H9 (cell line): ENCODE measurements at regions not wholly inside any gene's neighbourhood (a gene's known extent, or its start where the extent isn't known, plus 50 kb on each side); places are given as distances from the start of the nearest gene placed in this dataset.

Source experiments
- DNase-seq: peaks from one replicate; pipeline ENCODE4 v3.0.0-alpha.2; 2017
- H2AFZ ChIP-seq: one replicate; pipeline ENCODE4 v1.6.1; 2013; ENCODE audit warnings: mild to moderate bottlenecking, low read length, control low read depth, moderate library complexity
- H2AK5ac ChIP-seq: 2 replicates; pipeline ENCODE4 v1.6.1; 2013; ENCODE audit warnings: low read length, control low read depth, mixed read lengths; ENCODE audit not compliant: insufficient read length
- H2BK120ac ChIP-seq: one replicate; pipeline ENCODE4 v1.6.1; 2013; ENCODE audit warnings: low read depth, mild to moderate bottlenecking, low read length, control low read depth, inconsistent platforms; ENCODE audit not compliant: poor library complexity, severe bottlenecking
- H2BK12ac ChIP-seq: 2 replicates; pipeline ENCODE4 v1.6.1; 2013; ENCODE audit warnings: low read length, control low read depth, mixed read lengths, low read depth; ENCODE audit not compliant: insufficient read length
- H2BK15ac ChIP-seq: 2 replicates; pipeline ENCODE4 v1.6.1; 2013; ENCODE audit warnings: low read depth, low read length, control low read depth
- H2BK20ac ChIP-seq: one replicate; pipeline ENCODE4 v1.6.1; 2013; ENCODE audit warnings: low read depth, mild to moderate bottlenecking, low read length, control low read depth, inconsistent platforms; ENCODE audit not compliant: poor library complexity, severe bottlenecking
- H2BK5ac ChIP-seq: 2 replicates; pipeline ENCODE4 v1.6.1; 2013; ENCODE audit warnings: low read length, control low read depth, mixed read lengths; ENCODE audit not compliant: insufficient read length
- H3K14ac ChIP-seq: 2 replicates; pipeline ENCODE4 v1.6.1; 2013; ENCODE audit warnings: low read length, control low read depth; ENCODE audit not compliant: insufficient read depth
- H3K18ac ChIP-seq: 2 replicates; pipeline ENCODE4 v1.6.1; 2013; ENCODE audit warnings: low read depth, mild to moderate bottlenecking, mixed read lengths, low read length, control low read depth; ENCODE audit not compliant: insufficient read length
- H3K23ac ChIP-seq: 2 replicates; pipeline ENCODE4 v1.6.1; 2013; ENCODE audit warnings: low read length, control low read depth, mixed read lengths, low read depth; ENCODE audit not compliant: insufficient read length
- H3K23me2 ChIP-seq: 2 replicates; pipeline ENCODE4 v1.6.1; 2013; ENCODE audit warnings: low read depth, mild to moderate bottlenecking, mixed read lengths, low read length, control low read depth; ENCODE audit not compliant: insufficient read length, poor library complexity, severe bottlenecking
- H3K27ac ChIP-seq: 2 replicates; pipeline ENCODE4 v1.5.1; 2013; ENCODE audit warnings: low read length, control low read depth, mixed read lengths, low read depth; ENCODE audit not compliant: insufficient read length
- H3K27me3 ChIP-seq: 2 replicates; pipeline ENCODE4 v1.6.1; 2013; ENCODE audit warnings: low read length, control low read depth, inconsistent platforms; ENCODE audit not compliant: insufficient read depth
- H3K4ac ChIP-seq: 2 replicates; pipeline ENCODE4 v1.6.1; 2013; ENCODE audit warnings: low read depth, mild to moderate bottlenecking, control low read depth, inconsistent platforms, low read length, moderate library complexity
- H3K4me1 ChIP-seq: 2 replicates; pipeline ENCODE4 v1.6.1; 2013; ENCODE audit warnings: low read length, control low read depth, inconsistent platforms; ENCODE audit not compliant: insufficient read depth
- H3K4me2 ChIP-seq: 2 replicates; pipeline ENCODE4 v1.6.1; 2013; ENCODE audit warnings: low read length, control low read depth, mixed read lengths; ENCODE audit not compliant: insufficient read length, insufficient read depth
- H3K56ac ChIP-seq: 2 replicates; pipeline ENCODE4 v1.6.1; 2013; ENCODE audit warnings: low read depth, mild to moderate bottlenecking, mixed read lengths, low read length, control low read depth; ENCODE audit not compliant: insufficient read length
- H3K79me1 ChIP-seq: 2 replicates; pipeline ENCODE4 v1.6.1; 2013; ENCODE audit warnings: low read depth, mild to moderate bottlenecking, moderate library complexity, low read length, control low read depth, inconsistent platforms; ENCODE audit not compliant: insufficient read depth, poor library complexity, severe bottlenecking
- H3K79me2 ChIP-seq: 2 replicates; pipeline ENCODE4 v1.6.1; 2013; ENCODE audit warnings: low read length, control low read depth, inconsistent platforms; ENCODE audit not compliant: insufficient read depth
- H3K9ac ChIP-seq: 2 replicates; pipeline ENCODE4 v1.6.1; 2013; ENCODE audit warnings: low read length, control low read depth, mixed read lengths; ENCODE audit not compliant: insufficient read length; ENCODE audit errors: extremely low read depth
- H3K9me3 ChIP-seq: one replicate; pipeline ENCODE4 v1.6.1; 2013; ENCODE audit warnings: low read depth, low read length, inconsistent platforms; ENCODE audit not compliant: control insufficient read depth
- H3T11ph ChIP-seq: one replicate; pipeline ENCODE4 v1.6.1; 2013; ENCODE audit warnings: mild to moderate bottlenecking, low read length, control low read depth, inconsistent platforms
- H4K20me1 ChIP-seq: one replicate; pipeline ENCODE4 v1.6.1; 2013; ENCODE audit not compliant: control insufficient read depth, insufficient read length, insufficient read depth
- H4K5ac ChIP-seq: 2 replicates; pipeline ENCODE4 v1.6.1; 2013; ENCODE audit warnings: low read depth, mild to moderate bottlenecking, mixed read lengths, low read length, control low read depth; ENCODE audit not compliant: insufficient read length
- H4K8ac ChIP-seq: replicated peaks from 2 replicates; pipeline ENCODE4 v1.6.1; 2013; ENCODE audit warnings: low read length, control low read depth, mixed read lengths, low read depth; ENCODE audit not compliant: insufficient read length
- H4K91ac ChIP-seq: 2 replicates; pipeline ENCODE4 v1.6.1; 2013; ENCODE audit warnings: low read depth, mild to moderate bottlenecking, moderate library complexity, mixed read lengths, low read length, control low read depth; ENCODE audit not compliant: insufficient read length
- H3K27ac Mint-ChIP-seq, 3 experiments: 2 replicates in 2 of 3; 3 replicates in 1 of 3; pipeline ENCODE4 v1.8.0; 2020 to 2021; ENCODE audit warnings: mixed read lengths in 3 of 3, mild to moderate bottlenecking in 1 of 3, moderate library complexity in 1 of 3
- H3K27me3 Mint-ChIP-seq: 2 replicates; pipeline ENCODE4 v1.8.0; 2021; ENCODE audit warnings: low read depth, mild to moderate bottlenecking, moderate library complexity, mixed read lengths
- H3K36me3 Mint-ChIP-seq, 3 experiments: 2 replicates in 2 of 3; 3 replicates in 1 of 3; pipeline ENCODE4 v1.8.0; 2020 to 2021; ENCODE audit warnings: low read depth in 3 of 3, mixed read lengths in 3 of 3; ENCODE audit not compliant: insufficient read depth in 1 of 3
- H3K4me1 Mint-ChIP-seq, 2 experiments: 2 replicates each; pipeline ENCODE4 v1.8.0; 2020; ENCODE audit warnings: mixed read lengths in 2 of 2
- H3K4me3 Mint-ChIP-seq, 2 experiments: 2 replicates in 1 of 2; 3 replicates in 1 of 2; pipeline ENCODE4 v1.8.0; 2020 to 2021; ENCODE audit warnings: mild to moderate bottlenecking in 2 of 2, mixed read lengths in 2 of 2, moderate library complexity in 1 of 2
- H3K9me3 Mint-ChIP-seq, 2 experiments: 2 replicates in 1 of 2; 3 replicates in 1 of 2; pipeline ENCODE4 v1.8.0; 2020; ENCODE audit warnings: mild to moderate bottlenecking in 2 of 2, mixed read lengths in 2 of 2, moderate library complexity in 1 of 2
- WGBS: extraction: QIAGEN DNeasy Blood & Tissue Kit; methylation state at CpG from one replicate; pipeline ENCODE4 v1.1.7; 2013; ENCODE audit warnings: missing lambda C conversion rate, low lambda C conversion rate, mixed read lengths; ENCODE audit not compliant: insufficient read length; ENCODE audit errors: extremely low coverage; 5-methylcytosine and 5-hydroxymethylcytosine counted together
- TF ChIP-seq, protein P1 (sequence below): fragments of 200-600 bp; sonication (generic); conservative IDR thresholded peaks from 3 replicates; pipeline ENCODE4 v1.8.0; 2021; ENCODE audit warnings: antibody characterized with exemption, mild to moderate bottlenecking

DNA sequence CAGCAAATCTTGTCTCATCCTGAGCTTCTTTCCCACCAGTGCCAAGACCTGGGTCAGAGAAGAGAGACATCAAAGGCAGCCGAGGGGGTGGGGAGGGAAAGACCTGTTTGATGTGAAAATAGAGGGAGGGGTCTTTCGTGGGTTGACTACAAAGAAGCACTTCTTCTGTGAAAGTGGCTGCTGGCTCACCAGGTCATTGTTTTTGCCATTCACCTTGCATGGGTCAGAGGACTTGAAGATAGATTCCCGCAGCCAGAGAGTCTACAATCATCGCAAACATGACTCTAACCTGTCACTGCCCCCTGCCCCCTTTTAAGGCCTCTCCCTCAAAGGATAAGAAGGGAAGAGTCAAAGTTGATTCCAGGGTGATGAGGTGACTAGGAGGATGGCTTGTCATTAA, 166.1 kb upstream of the BMPER start:
- H3K79me1 ChIP-seq: no peaks in the 10 kb centered on the region
- no CpG with 5 or more reads among the region's 4 CpGs for WGBS
- TF ChIP-seq, protein P1, sequence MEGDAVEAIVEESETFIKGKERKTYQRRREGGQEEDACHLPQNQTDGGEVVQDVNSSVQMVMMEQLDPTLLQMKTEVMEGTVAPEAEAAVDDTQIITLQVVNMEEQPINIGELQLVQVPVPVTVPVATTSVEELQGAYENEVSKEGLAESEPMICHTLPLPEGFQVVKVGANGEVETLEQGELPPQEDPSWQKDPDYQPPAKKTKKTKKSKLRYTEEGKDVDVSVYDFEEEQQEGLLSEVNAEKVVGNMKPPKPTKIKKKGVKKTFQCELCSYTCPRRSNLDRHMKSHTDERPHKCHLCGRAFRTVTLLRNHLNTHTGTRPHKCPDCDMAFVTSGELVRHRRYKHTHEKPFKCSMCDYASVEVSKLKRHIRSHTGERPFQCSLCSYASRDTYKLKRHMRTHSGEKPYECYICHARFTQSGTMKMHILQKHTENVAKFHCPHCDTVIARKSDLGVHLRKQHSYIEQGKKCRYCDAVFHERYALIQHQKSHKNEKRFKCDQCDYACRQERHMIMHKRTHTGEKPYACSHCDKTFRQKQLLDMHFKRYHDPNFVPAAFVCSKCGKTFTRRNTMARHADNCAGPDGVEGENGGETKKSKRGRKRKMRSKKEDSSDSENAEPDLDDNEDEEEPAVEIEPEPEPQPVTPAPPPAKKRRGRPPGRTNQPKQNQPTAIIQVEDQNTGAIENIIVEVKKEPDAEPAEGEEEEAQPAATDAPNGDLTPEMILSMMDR: no peak
- H3K23ac ChIP-seq: no peak overlapping the region
- no peak overlapping the region for H4K8ac ChIP-seq
- H3K4ac ChIP-seq: no peak overlapping the region
- no peaks in the 10 kb centered on the region for H3K79me2 ChIP-seq
- H3K4me2 ChIP-seq: no peak overlapping the region
- no peak overlapping the region for H3K18ac ChIP-seq
- no peaks in the 10 kb centered on the region for H3K27me3 ChIP-seq
- no peak overlapping the region for H3K56ac ChIP-seq
- peaks cover 2 to 7% of the 10 kb centered on the region in 2 experiments; a peak in 3 of 4 replicates for H3K4me1 Mint-ChIP-seq
- H3K27me3 Mint-ChIP-seq: peaks cover 2% of the 10 kb centered on the region
- H3K27ac Mint-ChIP-seq: no peak overlapping the region
- no peak for DNase-seq
- H2BK120ac ChIP-seq: no peak overlapping the region
- H3K9me3 ChIP-seq: no peaks in the 10 kb centered on the region
- no peak overlapping the region for H2BK5ac ChIP-seq
- no peak overlapping the region for H3K9ac ChIP-seq
- peaks cover 8% of the 10 kb centered on the region for H3K4me1 ChIP-seq
- H2AFZ ChIP-seq: no peak overlapping the region
- H2BK15ac ChIP-seq: no peak overlapping the region
- no peak overlapping the region for H3T11ph ChIP-seq
- H3K4me3 Mint-ChIP-seq: no peak overlapping the region
- no peaks in the 10 kb centered on the region for H3K36me3 Mint-ChIP-seq
- no peak overlapping the region for H4K5ac ChIP-seq
- no peaks in the 10 kb centered on the region for H3K23me2 ChIP-seq
- no peak overlapping the region for H2BK12ac ChIP-seq
- no peak overlapping the region for H3K14ac ChIP-seq
- H3K27ac ChIP-seq: no peak overlapping the region
- no peak overlapping the region for H2AK5ac ChIP-seq
- no peaks in the 10 kb centered on the region for H4K20me1 ChIP-seq
- no peak overlapping the region for H4K91ac ChIP-seq
- H3K9me3 Mint-ChIP-seq: no peaks in the 10 kb centered on the region
- no peak overlapping the region for H2BK20ac ChIP-seq
